ENCODE measurements at regions not wholly inside any gene's neighbourhood (a gene's known extent, or its start where the extent isn't known, plus 50 kb on each side); places are given as distances from the start of the nearest gene placed in this dataset.
"Not testable (repeated sequence)": the region's sequence is repeated elsewhere in the genome, so short reads cannot be mapped to it uniquely, and the experiment has no call there.

- DNase-seq (ENCODE audit: low read depth in 2 of 3, low spot score in 2 of 3) = no peak
Measured at GRCh38 chr2:153420394-153420793, 58.2 kb downstream of the RPRM start.

GRCh38 chr2:153417077-153417476 is 61.5 kb downstream of the RPRM start:
- no peak for DNase-seq (ENCODE audit: low read depth in 2 of 3, low spot score in 2 of 3)

GRCh38 chr2:153416071-153416470 is 62.5 kb downstream of the RPRM start:
- DNase-seq (ENCODE audit: low read depth in 2 of 3, low spot score in 2 of 3) = no peak

- no peak for DNase-seq (ENCODE audit: low read depth in 2 of 3, low spot score in 2 of 3)
Measured at GRCh38 chr2:153408710-153409385, 69.7 kb downstream of the RPRM start.

- DNase-seq (ENCODE audit: low read depth in 2 of 3, low spot score in 2 of 3) = no peak
Measured at GRCh38 chr2:153405196-153405595, 73.4 kb downstream of the RPRM start.

- DNase-seq (ENCODE audit: low read depth in 2 of 3, low spot score in 2 of 3) = no peak
Measured at GRCh38 chr2:153404792-153405191, 73.8 kb downstream of the RPRM start.

- no peak for DNase-seq (ENCODE audit: low read depth in 2 of 3, low spot score in 2 of 3)
Measured at GRCh38 chr2:153403940-153404339, 74.6 kb downstream of the RPRM start.

- not testable (repeated sequence) for DNase-seq (ENCODE audit: low read depth in 2 of 3, low spot score in 2 of 3)
Measured at GRCh38 chr2:153403352-153403751, 75.2 kb downstream of the RPRM start.

- DNase-seq (ENCODE audit: low read depth in 2 of 3, low spot score in 2 of 3) = no peak
Measured at GRCh38 chr2:153394686-153395085, 83.9 kb downstream of the RPRM start.

GRCh38 chr2:153394247-153394646 is 84.3 kb downstream of the RPRM start:
- no peak for DNase-seq (ENCODE audit: low read depth in 2 of 3, low spot score in 2 of 3)

- no peak for DNase-seq (ENCODE audit: low read depth in 2 of 3, low spot score in 2 of 3)
Measured at GRCh38 chr2:153393518-153393917, 85.0 kb downstream of the RPRM start.

- DNase-seq (ENCODE audit: low read depth in 2 of 3, low spot score in 2 of 3) = no peak
Measured at GRCh38 chr2:153391131-153391530, 87.4 kb downstream of the RPRM start.

- no peak for DNase-seq (ENCODE audit: low read depth in 2 of 3, low spot score in 2 of 3)
Measured at GRCh38 chr2:153388246-153388645, 90.3 kb downstream of the RPRM start.

GRCh38 chr2:153387203-153387602 is 91.4 kb downstream of the RPRM start:
- no peak for DNase-seq (ENCODE audit: low read depth in 2 of 3, low spot score in 2 of 3)

- DNase-seq (ENCODE audit: low read depth in 2 of 3, low spot score in 2 of 3) = no peak
Measured at GRCh38 chr2:153386481-153386897, 92.1 kb downstream of the RPRM start.

- DNase-seq (ENCODE audit: low read depth in 2 of 3, low spot score in 2 of 3) = no peak
Measured at GRCh38 chr2:153373510-153374279, 104.9 kb downstream of the RPRM start.

GRCh38 chr2:153360239-153360638 is 118.3 kb downstream of the RPRM start:
- no peak for DNase-seq (ENCODE audit: low read depth in 2 of 3, low spot score in 2 of 3)

GRCh38 chr2:153354377-153354776 is 124.2 kb downstream of the RPRM start:
- DNase-seq (ENCODE audit: low read depth in 2 of 3, low spot score in 2 of 3) = no peak

GRCh38 chr2:153349603-153350002 is 129.0 kb downstream of the RPRM start:
- no peak for DNase-seq (ENCODE audit: low read depth in 2 of 3, low spot score in 2 of 3)

- no peak for DNase-seq (ENCODE audit: low read depth in 2 of 3, low spot score in 2 of 3)
Measured at GRCh38 chr2:153347818-153348495, 130.6 kb downstream of the RPRM start.

- no peak for DNase-seq (ENCODE audit: low read depth in 2 of 3, low spot score in 2 of 3)
Measured at GRCh38 chr2:153320879-153321278, 157.7 kb downstream of the RPRM start.

GRCh38 chr2:153311432-153311831 is 167.1 kb downstream of the RPRM start:
- no peak for DNase-seq (ENCODE audit: low read depth in 2 of 3, low spot score in 2 of 3)
